ENCODE measurements at regions not wholly inside any gene's neighbourhood (a gene's known extent, or its start where the extent isn't known, plus 50 kb on each side); places are given as distances from the start of the nearest gene placed in this dataset.
A peak's percentile ranks its signal among the peaks of the same experiment; 100 is the strongest.

GRCh38 chr6:91654793-91655192 lies 1067.9 kb upstream of the MAP3K7 start:
- TF ChIP-seq CTCF (IDR thresholded peaks at IDR 0.05; ENCODE audit: partially characterized antibody, unreplicated experiment) = no peak
- H3K27ac Mint-ChIP-seq (ENCODE audit: unreplicated experiment) = peak overlapping the region; percentile 89
- H3K27me3 Mint-ChIP-seq (ENCODE audit: unreplicated experiment) = no peaks in the 10 kb centered on the region
- no peak for DNase-seq
- no peaks in the 10 kb centered on the region for H3K36me3 Mint-ChIP-seq (ENCODE audit: unreplicated experiment)
- H3K9me3 Mint-ChIP-seq (ENCODE audit: unreplicated experiment) = peaks cover 4% of the 10 kb centered on the region
- peak overlapping the region; percentile 60 for H3K4me3 Mint-ChIP-seq (ENCODE audit: unreplicated experiment)
- peaks cover 60% of the 10 kb centered on the region for H3K4me1 Mint-ChIP-seq (ENCODE audit: low read depth, unreplicated experiment)

GRCh38 chr6:91654357-91654756 lies 1067.5 kb upstream of the MAP3K7 start:
- H3K4me3 Mint-ChIP-seq (ENCODE audit: unreplicated experiment) = peak overlapping the region; percentile 60
- peak overlapping the region; percentile 89 for H3K27ac Mint-ChIP-seq (ENCODE audit: unreplicated experiment)
- peaks cover 4% of the 10 kb centered on the region for H3K9me3 Mint-ChIP-seq (ENCODE audit: unreplicated experiment)
- no peak for DNase-seq
- no peaks in the 10 kb centered on the region for H3K27me3 Mint-ChIP-seq (ENCODE audit: unreplicated experiment)
- TF ChIP-seq CTCF (IDR thresholded peaks at IDR 0.05; ENCODE audit: partially characterized antibody, unreplicated experiment) = no peak
- no peaks in the 10 kb centered on the region for H3K36me3 Mint-ChIP-seq (ENCODE audit: unreplicated experiment)
- H3K4me1 Mint-ChIP-seq (ENCODE audit: low read depth, unreplicated experiment) = peaks cover 56% of the 10 kb centered on the region

- Mint-ChIP-seq H3K4me3 (ENCODE audit: unreplicated experiment) (peak overlapping the region; percentile 72), H3K27me3 (ENCODE audit: unreplicated experiment) (no peaks in the 10 kb centered on the region), H3K4me1 (ENCODE audit: low read depth, unreplicated experiment) (peaks cover 53% of the 10 kb centered on the region), H3K36me3 (ENCODE audit: unreplicated experiment) (no peaks in the 10 kb centered on the region), H3K27ac (ENCODE audit: unreplicated experiment) (peak overlapping the region; percentile 89), H3K9me3 (ENCODE audit: unreplicated experiment) (peaks cover 4% of the 10 kb centered on the region)
- no peak for TF ChIP-seq CTCF (IDR thresholded peaks at IDR 0.05; ENCODE audit: partially characterized antibody, unreplicated experiment)
- peak; percentile 37 for DNase-seq
Observed at GRCh38 chr6:91653895-91654294, 1067.0 kb upstream of the MAP3K7 start.

GRCh38 chr6:91653076-91653723 lies 1066.3 kb upstream of the MAP3K7 start:
- DNase-seq = no peak
- TF ChIP-seq CTCF (IDR thresholded peaks at IDR 0.05; ENCODE audit: partially characterized antibody, unreplicated experiment) = no peak
- Mint-ChIP-seq H3K36me3 (ENCODE audit: unreplicated experiment) (no peaks in the 10 kb centered on the region), H3K4me1 (ENCODE audit: low read depth, unreplicated experiment) (peaks cover 50% of the 10 kb centered on the region), H3K4me3 (ENCODE audit: unreplicated experiment) (no peak overlapping the region), H3K27ac (ENCODE audit: unreplicated experiment) (no peak overlapping the region), H3K9me3 (ENCODE audit: unreplicated experiment) (peaks cover 4% of the 10 kb centered on the region), H3K27me3 (ENCODE audit: unreplicated experiment) (no peaks in the 10 kb centered on the region)

- peaks cover 1% of the 10 kb centered on the region for H3K36me3 Mint-ChIP-seq (ENCODE audit: unreplicated experiment)
- H3K4me1 Mint-ChIP-seq (ENCODE audit: low read depth, unreplicated experiment) = no peaks in the 10 kb centered on the region
- no peak for TF ChIP-seq CTCF (IDR thresholded peaks at IDR 0.05; ENCODE audit: partially characterized antibody, unreplicated experiment)
- no peak overlapping the region for H3K27ac Mint-ChIP-seq (ENCODE audit: unreplicated experiment)
- H3K27me3 Mint-ChIP-seq (ENCODE audit: unreplicated experiment) = no peaks in the 10 kb centered on the region
- no peak overlapping the region for H3K4me3 Mint-ChIP-seq (ENCODE audit: unreplicated experiment)
- H3K9me3 Mint-ChIP-seq (ENCODE audit: unreplicated experiment) = peaks cover 1% of the 10 kb centered on the region
- no peak for DNase-seq
Observed at GRCh38 chr6:91646649-91647048, 1059.8 kb upstream of the MAP3K7 start.

Measured in glutamatergic neuron (in vitro differentiated cells).